ENCODE measurements at regions not wholly inside any gene's neighbourhood (a gene's known extent, or its start where the extent isn't known, plus 50 kb on each side); places are given as distances from the start of the nearest gene placed in this dataset.
A peak's percentile ranks its signal among the peaks of the same experiment; 100 is the strongest.

GRCh38 chr9:129383561-129384490, 205.8 kb upstream of the IER5L start:
- Mint-ChIP-seq H3K27me3 (ENCODE audit: low read depth in 3 of 3) (peaks cover 0 to 2% (median 0%) of the 10 kb centered on the region in 3 donors), H3K27ac (peak overlapping the region; percentile 58 to 91 (median 80)), H3K4me1 (peaks cover 6 to 8% of the 10 kb centered on the region in 2 donors), H3K4me3 (peak overlapping the region; percentile 73 to 86 (median 78)), H3K36me3 (peaks cover 0 to 3% (median 0%) of the 10 kb centered on the region in 3 donors), H3K9me3 (no peaks in the 10 kb centered on the region)
- peak; percentile 73 to 81 (median 78) for DNase-seq

GRCh38 chr9:129383019-129383560, 205.0 kb upstream of the IER5L start:
- DNase-seq: no peak
- Mint-ChIP-seq H3K4me3 (peak overlapping the region; percentile 73 to 86 (median 78)), H3K36me3 (peaks cover 0 to 3% (median 0%) of the 10 kb centered on the region in 3 donors), H3K27me3 (ENCODE audit: low read depth in 3 of 3) (peaks cover 0 to 4% (median 0%) of the 10 kb centered on the region in 3 donors), H3K4me1 (peaks cover 6 to 8% of the 10 kb centered on the region in 2 donors), H3K9me3 (no peaks in the 10 kb centered on the region), H3K27ac (peak overlapping the region in 3 of 6 donors; percentile 40 to 65 (median 58))

GRCh38 chr9:129382281-129383018, 204.4 kb upstream of the IER5L start:
- Mint-ChIP-seq H3K9me3 (no peaks in the 10 kb centered on the region), H3K4me3 (peak overlapping the region; percentile 17 to 66 (median 45)), H3K27ac (peak overlapping the region in 2 of 6 donors; percentile 31 to 40), H3K4me1 (peaks cover 6 to 8% of the 10 kb centered on the region in 2 donors), H3K36me3 (no peaks in the 10 kb centered on the region), H3K27me3 (ENCODE audit: low read depth in 3 of 3) (peaks cover 0 to 9% (median 3%) of the 10 kb centered on the region in 3 donors)
- DNase-seq: no peak

- no peaks in the 10 kb centered on the region for H3K36me3 Mint-ChIP-seq
- no peak overlapping the region for H3K4me3 Mint-ChIP-seq
- peaks cover 3 to 9% (median 5%) of the 10 kb centered on the region in 3 donors for H3K27me3 Mint-ChIP-seq (ENCODE audit: low read depth in 3 of 3)
- H3K9me3 Mint-ChIP-seq: no peaks in the 10 kb centered on the region
- no peak overlapping the region for H3K27ac Mint-ChIP-seq
- peaks cover 6 to 8% of the 10 kb centered on the region in 2 donors for H3K4me1 Mint-ChIP-seq
- DNase-seq: no peak
These were observed 203.5 kb upstream of the IER5L start for GRCh38 chr9:129381481-129381957.

- H3K9me3 Mint-ChIP-seq: no peaks in the 10 kb centered on the region
- DNase-seq: no peak
- peaks cover 6 to 8% of the 10 kb centered on the region in 2 donors for H3K4me1 Mint-ChIP-seq
- H3K27me3 Mint-ChIP-seq (ENCODE audit: low read depth in 3 of 3): peaks cover 3 to 9% (median 5%) of the 10 kb centered on the region in 3 donors
- H3K4me3 Mint-ChIP-seq: peak overlapping the region in 1 of 5 donors; percentile 45
- no peaks in the 10 kb centered on the region for H3K36me3 Mint-ChIP-seq
- no peak overlapping the region for H3K27ac Mint-ChIP-seq
These were observed 202.9 kb upstream of the IER5L start for GRCh38 chr9:129380961-129381401.

GRCh38 chr9:129379886-129380285, 201.8 kb upstream of the IER5L start:
- Mint-ChIP-seq H3K27me3 (ENCODE audit: low read depth in 3 of 3) (peaks cover 3 to 11% (median 7%) of the 10 kb centered on the region in 3 donors), H3K9me3 (no peaks in the 10 kb centered on the region), H3K27ac (peak overlapping the region in 1 of 6 donors; percentile 53), H3K36me3 (no peaks in the 10 kb centered on the region), H3K4me3 (peak overlapping the region in 1 of 5 donors; percentile 33), H3K4me1 (peaks cover 0 to 6% of the 10 kb centered on the region in 2 donors)
- no peak for DNase-seq

GRCh38 chr9:129379181-129379836, 201.2 kb upstream of the IER5L start:
- peaks cover 0 to 6% of the 10 kb centered on the region in 2 donors for H3K4me1 Mint-ChIP-seq
- H3K9me3 Mint-ChIP-seq: no peaks in the 10 kb centered on the region
- H3K36me3 Mint-ChIP-seq: no peaks in the 10 kb centered on the region
- DNase-seq: no peak
- peaks cover 3 to 11% (median 7%) of the 10 kb centered on the region in 3 donors for H3K27me3 Mint-ChIP-seq (ENCODE audit: low read depth in 3 of 3)
- no peak overlapping the region for H3K27ac Mint-ChIP-seq
- no peak overlapping the region for H3K4me3 Mint-ChIP-seq

- Mint-ChIP-seq H3K27me3 (ENCODE audit: low read depth in 3 of 3) (peaks cover 3 to 11% (median 7%) of the 10 kb centered on the region in 3 donors), H3K9me3 (no peaks in the 10 kb centered on the region), H3K27ac (no peak overlapping the region), H3K4me3 (no peak overlapping the region), H3K36me3 (no peaks in the 10 kb centered on the region), H3K4me1 (no peaks in the 10 kb centered on the region)
- DNase-seq: no peak
These were observed 200.0 kb upstream of the IER5L start for GRCh38 chr9:129377931-129378661.

- Mint-ChIP-seq H3K4me3 (no peak overlapping the region), H3K9me3 (no peaks in the 10 kb centered on the region), H3K4me1 (no peaks in the 10 kb centered on the region), H3K36me3 (no peaks in the 10 kb centered on the region), H3K27ac (no peak overlapping the region), H3K27me3 (ENCODE audit: low read depth in 3 of 3) (peaks cover 3 to 11% (median 7%) of the 10 kb centered on the region in 3 donors)
- DNase-seq: no peak
These were observed 199.1 kb upstream of the IER5L start for GRCh38 chr9:129377181-129377580.

- H3K9me3 Mint-ChIP-seq: no peaks in the 10 kb centered on the region
- peaks cover 3 to 11% (median 7%) of the 10 kb centered on the region in 3 donors for H3K27me3 Mint-ChIP-seq (ENCODE audit: low read depth in 3 of 3)
- H3K36me3 Mint-ChIP-seq: no peaks in the 10 kb centered on the region
- H3K4me3 Mint-ChIP-seq: no peak overlapping the region
- no peak for DNase-seq
- no peaks in the 10 kb centered on the region for H3K4me1 Mint-ChIP-seq
- no peak overlapping the region for H3K27ac Mint-ChIP-seq
These were observed 197.8 kb upstream of the IER5L start for GRCh38 chr9:129375845-129376244.

GRCh38 chr9:129374651-129375050, 196.6 kb upstream of the IER5L start:
- DNase-seq: no peak
- Mint-ChIP-seq H3K4me3 (no peak overlapping the region), H3K27ac (no peak overlapping the region), H3K4me1 (no peaks in the 10 kb centered on the region), H3K9me3 (peaks cover 0 to 1% (median 0%) of the 10 kb centered on the region in 6 donors), H3K27me3 (ENCODE audit: low read depth in 3 of 3) (peaks cover 3 to 11% (median 7%) of the 10 kb centered on the region in 3 donors), H3K36me3 (no peaks in the 10 kb centered on the region)

- H3K4me1 Mint-ChIP-seq: no peaks in the 10 kb centered on the region
- no peak overlapping the region for H3K4me3 Mint-ChIP-seq
- DNase-seq: no peak
- H3K27me3 Mint-ChIP-seq (ENCODE audit: low read depth in 3 of 3): peaks cover 3 to 11% (median 7%) of the 10 kb centered on the region in 3 donors
- no peak overlapping the region for H3K27ac Mint-ChIP-seq
- H3K9me3 Mint-ChIP-seq: peaks cover 0 to 1% (median 0%) of the 10 kb centered on the region in 6 donors
- no peaks in the 10 kb centered on the region for H3K36me3 Mint-ChIP-seq
These were observed 196.2 kb upstream of the IER5L start for GRCh38 chr9:129374231-129374630.
